Liver (tissue), 8 donors: ENCODE measurements at regions not wholly inside any gene's neighbourhood (a gene's known extent, or its start where the extent isn't known, plus 50 kb on each side); places are given as distances from the start of the nearest gene placed in this dataset.

Source experiments
- DNase-seq: peaks from one replicate; pipeline ENCODE4 v3.0.0-alpha.2; 2017; ENCODE audit warnings: low spot score
- H3K27ac ChIP-seq, 2 donors: one replicate each; pipeline ENCODE4 v1.7.0; 2013; ENCODE audit warnings: inconsistent platforms in 2 of 2, low read length in 2 of 2, control low read depth in 1 of 2, low read depth in 1 of 2, mild to moderate bottlenecking in 1 of 2
- H3K27me3 ChIP-seq, 4 donors: one replicate each; pipeline versions ENCODE4 v1.6.1 to v1.7.0; 2013; ENCODE audit warnings: low read length in 3 of 4, inconsistent platforms in 1 of 4, mild to moderate bottlenecking in 1 of 4, moderate library complexity in 1 of 4; ENCODE audit not compliant: control insufficient read depth in 4 of 4, insufficient read depth in 4 of 4
- H3K36me3 ChIP-seq, 4 donors: one replicate each; pipeline versions ENCODE4 v1.6.1 to v1.7.0; 2013; ENCODE audit warnings: low read length in 3 of 4, mild to moderate bottlenecking in 3 of 4, low read depth in 1 of 4, moderate library complexity in 1 of 4; ENCODE audit not compliant: control insufficient read depth in 4 of 4, insufficient read depth in 3 of 4
- H3K4me1 ChIP-seq, 4 donors: one replicate each; pipeline versions ENCODE4 v1.6.1 to v1.7.0; 2013; ENCODE audit warnings: low read length in 3 of 4, mild to moderate bottlenecking in 3 of 4, moderate library complexity in 1 of 4; ENCODE audit not compliant: control insufficient read depth in 4 of 4, insufficient read depth in 4 of 4
- H3K4me3 ChIP-seq, 3 donors: one replicate each; pipeline versions ENCODE4 v1.6.1 to v1.7.0; 2013; ENCODE audit warnings: low read length in 3 of 3, control low read depth in 1 of 3, low read depth in 1 of 3, mild to moderate bottlenecking in 1 of 3
- H3K9ac ChIP-seq, 2 donors: one replicate each; pipeline ENCODE4 v1.7.0; 2013; ENCODE audit warnings: low read length in 2 of 2, mild to moderate bottlenecking in 2 of 2, moderate library complexity in 2 of 2, control low read depth in 1 of 2, low read depth in 1 of 2
- H3K9me3 ChIP-seq, 4 donors: one replicate each; pipeline versions ENCODE4 v1.6.1 to v1.7.0; 2013; ENCODE audit warnings: low read length in 3 of 4; ENCODE audit not compliant: control insufficient read depth in 4 of 4
- ATF3 ChIP-seq: IDR thresholded peaks from 2 replicates; pipeline ENCODE4 v1.6.1; 2016; ENCODE audit warnings: antibody characterized with exemption
- CTCF ChIP-seq: fragments of 150-350 bp; IDR thresholded peaks from 2 replicates; pipeline ENCODE4 v1.5.1; 2017; ENCODE audit warnings: improper control_type of control experiment, low read depth, low read length; ENCODE audit not compliant: missing input control
- EGR1 ChIP-seq, 2 donors: IDR thresholded peaks; 2 replicates each; pipeline ENCODE4 v1.6.1; 2016 to 2018; ENCODE audit warnings: antibody characterized with exemption in 2 of 2, low read depth in 2 of 2
- FOXA1 ChIP-seq: IDR thresholded peaks from 2 replicates; pipeline ENCODE4 v1.6.1; 2016; ENCODE audit warnings: antibody characterized with exemption
- FOXA2 ChIP-seq: IDR thresholded peaks from 2 replicates; pipeline ENCODE4 v1.6.1; 2016; ENCODE audit warnings: antibody characterized with exemption
- GABPA ChIP-seq, 2 donors: IDR thresholded peaks in 1 of 2; conservative IDR thresholded peaks in 1 of 2; 2 replicates each; pipeline ENCODE4 v1.6.1; 2016; ENCODE audit warnings: antibody characterized with exemption in 2 of 2, mild to moderate bottlenecking in 1 of 2, moderate library complexity in 1 of 2
- HNF4A ChIP-seq, 2 donors: conservative IDR thresholded peaks; 2 replicates each; pipeline ENCODE4 v1.6.1; 2016; ENCODE audit warnings: antibody characterized with exemption in 2 of 2, mild to moderate bottlenecking in 2 of 2
- HNF4G ChIP-seq: IDR thresholded peaks from 2 replicates; pipeline ENCODE4 v1.6.1; 2016; ENCODE audit warnings: antibody characterized with exemption
- JUND ChIP-seq, 2 donors: IDR thresholded peaks; 2 replicates each; pipeline ENCODE4 v1.6.1; 2016; ENCODE audit warnings: antibody characterized with exemption in 2 of 2
- MAX ChIP-seq: IDR thresholded peaks from 2 replicates; pipeline ENCODE4 v1.6.1; 2016; ENCODE audit warnings: antibody characterized with exemption
- NR2F2 ChIP-seq: IDR thresholded peaks from 2 replicates; pipeline ENCODE4 v1.6.1; 2016; ENCODE audit warnings: antibody characterized with exemption
- RAD21 ChIP-seq, 2 donors: IDR thresholded peaks; 2 replicates each; pipeline ENCODE4 v1.6.1; 2016; ENCODE audit warnings: antibody characterized with exemption in 2 of 2, mild to moderate bottlenecking in 2 of 2
- REST ChIP-seq: IDR thresholded peaks from 2 replicates; pipeline ENCODE4 v1.6.1; 2016; ENCODE audit warnings: antibody characterized with exemption, mild to moderate bottlenecking
- RXRA ChIP-seq, 2 donors: IDR thresholded peaks; 2 replicates each; pipeline ENCODE4 v1.6.1; 2017 to 2018; ENCODE audit warnings: antibody characterized with exemption in 2 of 2, mild to moderate bottlenecking in 1 of 2
- SP1 ChIP-seq: IDR thresholded peaks from 2 replicates; pipeline ENCODE4 v1.6.1; 2018; ENCODE audit warnings: antibody characterized with exemption, mild to moderate bottlenecking
- TAF1 ChIP-seq: conservative IDR thresholded peaks from 2 replicates; pipeline ENCODE4 v1.6.1; 2016; ENCODE audit warnings: antibody characterized with exemption, mild to moderate bottlenecking
- YY1 ChIP-seq: IDR thresholded peaks from 2 replicates; pipeline ENCODE4 v1.6.1; 2016; ENCODE audit warnings: antibody characterized with exemption, mild to moderate bottlenecking
- ZBTB33 ChIP-seq: IDR thresholded peaks from 2 replicates; pipeline ENCODE4 v1.6.1; 2016; ENCODE audit warnings: antibody characterized with exemption
- WGBS: extraction: QIAGEN DNeasy Blood & Tissue Kit; methylation state at CpG from one replicate; pipeline ENCODE4 v1.1.7; 2013; 5-methylcytosine and 5-hydroxymethylcytosine counted together
- donor health status: healthy.
- donor health status: healthy.
- donor health status: healthy.
- donor health status: healthy.
- donor health status: healthy.

- TF ChIP-seq TAF1 = no peak
- TF ChIP-seq JUND (IDR thresholded peaks at IDR 0.05) = no peak
- TF ChIP-seq GABPA (IDR thresholded peaks at IDR 0.05 in 1 of 2, conservative IDR thresholded peaks at IDR 0.05 in 1 of 2) = no peak
- no peak for TF ChIP-seq HNF4A (conservative IDR thresholded peaks at IDR 0.05)
- TF ChIP-seq SP1 = no peak
- 100% methylated on average over 1 of the region's 1 CpG for WGBS
- no peak overlapping the region for H3K9ac ChIP-seq
- H3K4me3 ChIP-seq = no peak overlapping the region
- no peak for DNase-seq
- peaks cover 0 to 3% (median 3%) of the 10 kb centered on the region in 4 donors for H3K4me1 ChIP-seq
- no peaks in the 10 kb centered on the region for H3K36me3 ChIP-seq
- no peaks in the 10 kb centered on the region for H3K9me3 ChIP-seq
- no peaks in the 10 kb centered on the region for H3K27me3 ChIP-seq
- H3K27ac ChIP-seq = no peak overlapping the region
Measured at GRCh38 chr21:29243188-29243587, 55.5 kb upstream of the BACH1 start.

- TF ChIP-seq ATF3 (no peak), TAF1 (no peak), GABPA (IDR thresholded peaks at IDR 0.05 in 1 of 2, conservative IDR thresholded peaks at IDR 0.05 in 1 of 2) (no peak), FOXA1 (no peak), YY1 (no peak), REST (no peak), MAX (no peak), HNF4G (no peak), JUND (IDR thresholded peaks at IDR 0.05) (no peak), RAD21 (IDR thresholded peaks at IDR 0.05) (no peak), ZBTB33 (no peak), FOXA2 (no peak), EGR1 (IDR thresholded peaks at IDR 0.05; ENCODE audit: low read depth in 2 of 2) (no peak), RXRA (IDR thresholded peaks at IDR 0.05) (no peak), NR2F2 (no peak), SP1 (no peak), CTCF (no peak), HNF4A (conservative IDR thresholded peaks at IDR 0.05) (no peak)
- H3K27ac ChIP-seq = no peak overlapping the region
- H3K9me3 ChIP-seq = peaks cover 0 to 2% (median 0%) of the 10 kb centered on the region in 4 donors
- no peak overlapping the region for H3K4me3 ChIP-seq
- WGBS = 67% methylated on average over 3 of the region's 3 CpGs
- DNase-seq = no peak
- H3K36me3 ChIP-seq = no peaks in the 10 kb centered on the region
- H3K27me3 ChIP-seq = no peaks in the 10 kb centered on the region
- H3K9ac ChIP-seq = no peak overlapping the region
- H3K4me1 ChIP-seq = no peaks in the 10 kb centered on the region
Measured at GRCh38 chr21:29245104-29245643, 53.5 kb upstream of the BACH1 start.
